Smooth muscle cell (in vitro differentiated cells): ENCODE measurements at regions not wholly inside any gene's neighbourhood (a gene's known extent, or its start where the extent isn't known, plus 50 kb on each side); places are given as distances from the start of the nearest gene placed in this dataset.

ENCODE experiments used
- DNase-seq: peaks from one replicate; lab custom pipeline; 2025; ENCODE audit not compliant: unreplicated experiment; lab: John Stamatoyannopoulos, UW
- H2AFZ ChIP-seq: fragments of 200-600 bp; sonication (generic); 2 replicates; pipeline ENCODE4 v1.6.0; 2016; ENCODE audit warnings: antibody characterized with exemption, low read depth, mild to moderate bottlenecking
- H3F3A ChIP-seq: fragments of 200-600 bp; sonication (generic); 2 replicates; pipeline ENCODE4 v1.6.0; 2017; ENCODE audit warnings: antibody characterized with exemption, low read depth
- H3K27ac ChIP-seq: fragments of 200-600 bp; sonication (generic); 2 replicates; pipeline ENCODE4 v1.5.1; 2016; ENCODE audit warnings: low read depth, mild to moderate bottlenecking
- H3K27me3 ChIP-seq: fragments of 200-600 bp; sonication (generic); 2 replicates; pipeline ENCODE4 v1.6.1; 2016; ENCODE audit warnings: low read depth, mild to moderate bottlenecking
- H3K36me3 ChIP-seq: fragments of 200-600 bp; sonication (generic); 2 replicates; pipeline ENCODE4 v1.5.1; 2016; ENCODE audit warnings: low read depth
- H3K4me1 ChIP-seq: fragments of 200-600 bp; sonication (generic); 2 replicates; pipeline ENCODE4 v1.5.1; 2016; ENCODE audit warnings: low read depth
- H3K4me2 ChIP-seq: fragments of 200-600 bp; sonication (generic); 2 replicates; pipeline ENCODE4 v1.6.0; 2016; ENCODE audit warnings: mild to moderate bottlenecking
- H3K4me3 ChIP-seq: fragments of 200-600 bp; sonication (generic); 2 replicates; pipeline ENCODE4 v1.5.1; 2016; ENCODE audit warnings: mild to moderate bottlenecking
- H3K79me2 ChIP-seq: fragments of 200-600 bp; sonication (generic); 2 replicates; pipeline ENCODE4 v1.6.0; 2016; ENCODE audit warnings: low read depth, mild to moderate bottlenecking
- H3K9ac ChIP-seq: fragments of 200-600 bp; sonication (generic); 2 replicates; pipeline ENCODE4 v1.6.0; 2016; ENCODE audit warnings: low read depth
- H3K9me3 ChIP-seq: fragments of 200-600 bp; sonication (generic); replicated peaks from 2 replicates; pipeline ENCODE4 v1.5.1; 2016; ENCODE audit warnings: low read depth
- H4K20me1 ChIP-seq: fragments of 200-600 bp; sonication (generic); 2 replicates; pipeline ENCODE4 v1.6.0; 2016; ENCODE audit warnings: low read depth
- CTCF ChIP-seq: fragments of 200-600 bp; sonication (generic); IDR thresholded peaks from 2 replicates; pipeline ENCODE4 v1.5.1; 2017; ENCODE audit warnings: borderline replicate concordance, mild to moderate bottlenecking, antibody characterized with exemption; ENCODE audit not compliant: insufficient read depth, poor library complexity, severe bottlenecking
- WGBS: methylation state at CpG from one replicate; pipeline ENCODE4 v1.1.7; 2016; ENCODE audit warnings: low lambda C conversion rate; 5-methylcytosine and 5-hydroxymethylcytosine counted together

GRCh38 chr3:152556731-152557254, 278.1 kb upstream of the P2RY1 start:
- H3K27ac ChIP-seq: peak overlapping the region; percentile 81
- H3K4me1 ChIP-seq: no peaks in the 10 kb centered on the region
- no peaks in the 10 kb centered on the region for H4K20me1 ChIP-seq
- no peaks in the 10 kb centered on the region for H3K27me3 ChIP-seq
- no peaks in the 10 kb centered on the region for H3K36me3 ChIP-seq
- peak overlapping the region; percentile 68 for H3K4me2 ChIP-seq
- H3K9ac ChIP-seq: no peak overlapping the region
- H3F3A ChIP-seq: peaks cover 8% of the 10 kb centered on the region
- TF ChIP-seq CTCF: no peak
- H3K9me3 ChIP-seq: no peaks in the 10 kb centered on the region
- no peak overlapping the region for H3K4me3 ChIP-seq
- H2AFZ ChIP-seq: peak overlapping the region; percentile 48
- DNase-seq: no peak
- H3K79me2 ChIP-seq: no peaks in the 10 kb centered on the region

- no peak for DNase-seq
- no peaks in the 10 kb centered on the region for H3K27me3 ChIP-seq
- H3K4me3 ChIP-seq: no peak overlapping the region
- peak overlapping the region; percentile 68 for H3K4me2 ChIP-seq
- no peaks in the 10 kb centered on the region for H4K20me1 ChIP-seq
- H3F3A ChIP-seq: peaks cover 8% of the 10 kb centered on the region
- H3K36me3 ChIP-seq: no peaks in the 10 kb centered on the region
- no peak for TF ChIP-seq CTCF
- no peaks in the 10 kb centered on the region for H3K79me2 ChIP-seq
- peak overlapping the region; percentile 48 for H2AFZ ChIP-seq
- peak overlapping the region; percentile 81 for H3K27ac ChIP-seq
- WGBS: 23% methylated on average over 2 of the region's 2 CpGs
- no peaks in the 10 kb centered on the region for H3K9me3 ChIP-seq
- H3K9ac ChIP-seq: no peak overlapping the region
- H3K4me1 ChIP-seq: no peaks in the 10 kb centered on the region
Measured at GRCh38 chr3:152557302-152557999, 277.5 kb upstream of the P2RY1 start.

GRCh38 chr3:152558386-152558785, 276.5 kb upstream of the P2RY1 start:
- H3K79me2 ChIP-seq: no peaks in the 10 kb centered on the region
- no peaks in the 10 kb centered on the region for H3K9me3 ChIP-seq
- no peak overlapping the region for H3K4me3 ChIP-seq
- H3K4me2 ChIP-seq: no peak overlapping the region
- no peak for DNase-seq
- TF ChIP-seq CTCF: no peak
- H3K27ac ChIP-seq: no peak overlapping the region
- 91% methylated on average over 1 of the region's 1 CpG for WGBS
- H3K27me3 ChIP-seq: no peaks in the 10 kb centered on the region
- H2AFZ ChIP-seq: no peak overlapping the region
- no peaks in the 10 kb centered on the region for H4K20me1 ChIP-seq
- no peaks in the 10 kb centered on the region for H3K36me3 ChIP-seq
- H3K9ac ChIP-seq: no peak overlapping the region
- H3F3A ChIP-seq: peaks cover 8% of the 10 kb centered on the region
- H3K4me1 ChIP-seq: no peaks in the 10 kb centered on the region

DNA sequence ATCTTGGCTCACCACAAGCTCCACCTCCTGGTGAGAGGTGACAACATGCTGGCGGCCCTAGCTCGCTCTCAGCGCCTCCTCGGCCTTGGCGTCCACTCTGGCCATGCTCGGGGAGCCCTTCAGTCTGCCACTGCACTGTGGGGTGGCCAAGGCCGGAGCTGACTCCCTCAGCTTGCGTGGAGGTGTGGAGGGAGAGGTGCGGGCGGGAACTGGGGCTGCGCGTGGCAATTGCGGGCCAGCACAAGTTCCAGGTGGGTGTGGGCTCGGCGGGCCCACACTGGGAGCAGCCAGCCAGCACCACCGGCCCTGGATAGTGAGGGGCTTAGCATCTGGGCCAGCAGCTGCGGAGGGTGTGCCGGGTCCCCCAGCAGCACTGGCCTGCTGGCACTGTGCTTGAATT, 275.7 kb upstream of the P2RY1 start:
- DNase-seq: no peak
- no peak for TF ChIP-seq CTCF
- H3K4me1 ChIP-seq: no peaks in the 10 kb centered on the region
- H3K4me3 ChIP-seq: no peak overlapping the region
- 96% methylated on average over 16 of the region's 18 CpGs for WGBS
- no peaks in the 10 kb centered on the region for H3K36me3 ChIP-seq
- H2AFZ ChIP-seq: no peak overlapping the region
- no peaks in the 10 kb centered on the region for H3K9me3 ChIP-seq
- no peaks in the 10 kb centered on the region for H4K20me1 ChIP-seq
- H3K4me2 ChIP-seq: no peak overlapping the region
- H3K27me3 ChIP-seq: no peaks in the 10 kb centered on the region
- H3F3A ChIP-seq: peaks cover 8% of the 10 kb centered on the region
- no peaks in the 10 kb centered on the region for H3K79me2 ChIP-seq
- no peak overlapping the region for H3K9ac ChIP-seq
- H3K27ac ChIP-seq: no peak overlapping the region
